SK-N-SH (cell line): ENCODE measurements at regions not wholly inside any gene's neighbourhood (a gene's known extent, or its start where the extent isn't known, plus 50 kb on each side); places are given as distances from the start of the nearest gene placed in this dataset.

Experiments
- CTCF ChIA-PET: fragments of 300-600, 350-600 bp; formaldehyde crosslinking; extraction: SDS; loops from one replicate; lab custom pipeline; 2021; lab: Yijun Ruan, JAX
- POLR2A ChIA-PET: fragments of 350-600 bp; sonication (Branson Sonifier 250); formaldehyde crosslinking; extraction: SDS; loops from one replicate; lab custom pipeline; 2020; ENCODE audit warnings: antibody characterized with exemption, inconsistent platforms; lab: Yijun Ruan, JAX
- DNase-seq: peaks from one replicate; pipeline ENCODE4 v3.0.0; 2012
- H2AFZ ChIP-seq: fragments of 200-600 bp; sonication (generic); 2 replicates; pipeline ENCODE4 v1.8.1; 2016; ENCODE audit warnings: antibody characterized with exemption, mild to moderate bottlenecking, low read depth
- H3F3A ChIP-seq: fragments of 200-600 bp; sonication (generic); replicated peaks from 2 replicates; pipeline ENCODE3; 2016; ENCODE audit warnings: antibody characterized with exemption, mild to moderate bottlenecking; ENCODE audit not compliant: insufficient read depth
- H3K27ac ChIP-seq, 2 experiments: fragments of 200-500 bp in 1 of 2; fragments of 200-600 bp in 1 of 2; sonication (Bioruptor generic) in 1 of 2; sonication (generic), shearing (Covaris generic) in 1 of 2; 2 replicates each; pipeline versions ENCODE4 v1.5.1 to v1.6.1; 2014 to 2016; ENCODE audit warnings: low read depth in 2 of 2, inconsistent platforms in 1 of 2, low read length in 1 of 2, mild to moderate bottlenecking in 1 of 2, mixed read lengths in 1 of 2
- H3K27me3 ChIP-seq: fragments of 200-600 bp; sonication (generic), shearing (Covaris generic); 2 replicates; pipeline ENCODE4 v1.6.1; 2016; ENCODE audit warnings: mixed run types; ENCODE audit not compliant: insufficient read depth
- H3K36me3 ChIP-seq, 2 experiments: fragments of 200-500 bp in 1 of 2; fragments of 200-600 bp in 1 of 2; sonication (Bioruptor generic) in 1 of 2; sonication (generic) in 1 of 2; replicated peaks in 1 of 2; 2 replicates each; pipeline versions ENCODE3 to v1.5.1; 2014 to 2016; ENCODE audit warnings: low read length in 1 of 2, mild to moderate bottlenecking in 1 of 2; ENCODE audit not compliant: insufficient read depth in 2 of 2, control insufficient read depth in 1 of 2
- H3K4me1 ChIP-seq, 2 experiments: fragments of 200-500 bp in 1 of 2; fragments of 200-600 bp in 1 of 2; sonication (Bioruptor generic) in 1 of 2; sonication (generic), shearing (Covaris generic) in 1 of 2; 2 replicates each; pipeline versions ENCODE4 v1.5.1 to v1.6.1; 2014 to 2016; ENCODE audit warnings: low read depth in 1 of 2, low read length in 1 of 2, mixed run types in 1 of 2; ENCODE audit not compliant: insufficient read depth in 2 of 2, control insufficient read depth in 1 of 2
- H3K4me2 ChIP-seq: fragments of 200-600 bp; sonication (generic), shearing (Covaris generic); 2 replicates; pipeline ENCODE4 v1.6.1; 2017; ENCODE audit warnings: mixed run types
- H3K4me3 ChIP-seq, 2 experiments: fragments of 200-500 bp in 1 of 2; fragments of 200-600 bp in 1 of 2; sonication (Bioruptor generic) in 1 of 2; sonication (generic), shearing (Covaris generic) in 1 of 2; 2 replicates each; pipeline versions ENCODE4 v1.5.1 to v1.8.1; 2014 to 2016; ENCODE audit warnings: low read depth in 2 of 2, inconsistent platforms in 1 of 2, low read length in 1 of 2, mild to moderate bottlenecking in 1 of 2, mixed read lengths in 1 of 2, moderate library complexity in 1 of 2
- H3K79me2 ChIP-seq: fragments of 200-600 bp; sonication (generic); 2 replicates; pipeline ENCODE4 v1.8.1; 2017; ENCODE audit warnings: mild to moderate bottlenecking; ENCODE audit not compliant: insufficient read depth
- H3K9ac ChIP-seq: fragments of 200-600 bp; sonication (generic); 2 replicates; pipeline ENCODE4 v1.6.1; 2017; ENCODE audit warnings: mixed run types
- H3K9me2 ChIP-seq: fragments of 200-600 bp; sonication (generic); 2 replicates; pipeline ENCODE4 v1.6.1; 2017; ENCODE audit warnings: mixed run types
- H3K9me3 ChIP-seq: fragments of 200-600 bp; sonication (generic); 2 replicates; pipeline ENCODE4 v1.6.1; 2017; ENCODE audit warnings: mixed run types, mild to moderate bottlenecking, moderate library complexity
- H4K20me1 ChIP-seq: fragments of 200-600 bp; sonication (generic); 2 replicates; pipeline ENCODE4 v1.6.1; 2017; ENCODE audit warnings: mild to moderate bottlenecking, mixed run types; ENCODE audit not compliant: insufficient read depth
- CHD2 ChIP-seq: fragments of 150-350 bp; IDR thresholded peaks from 2 replicates; pipeline ENCODE4 v1.6.1; 2018; ENCODE audit warnings: low read length; ENCODE audit not compliant: partially characterized antibody
- FOXM1 ChIP-seq: IDR thresholded peaks from 2 replicates; pipeline ENCODE4 v1.4.0; 2012; ENCODE audit warnings: low read depth, mild to moderate bottlenecking
- GABPA ChIP-seq: IDR thresholded peaks from 2 replicates; pipeline ENCODE4 v1.4.0; 2012; ENCODE audit warnings: low read depth, mild to moderate bottlenecking
- GATA2 ChIP-seq: sonication (generic); formaldehyde crosslinking; IDR thresholded peaks from 2 replicates; pipeline ENCODE4 v1.5.0; 2020; ENCODE audit warnings: mild to moderate bottlenecking, missing genetic modification reagents
- JUND ChIP-seq: IDR thresholded peaks from 2 replicates; pipeline ENCODE4 v1.4.0; 2012
- MAX ChIP-seq: IDR thresholded peaks from 2 replicates; pipeline ENCODE4 v1.4.0; 2012; ENCODE audit warnings: low read depth
- MEF2A ChIP-seq: IDR thresholded peaks from 2 replicates; pipeline ENCODE4 v1.4.0; 2012; ENCODE audit warnings: low read depth, borderline replicate concordance
- NFIC ChIP-seq: IDR thresholded peaks from 2 replicates; pipeline ENCODE4 v1.4.0; 2012; ENCODE audit warnings: borderline replicate concordance
- PBX3 ChIP-seq: IDR thresholded peaks from 2 replicates; pipeline ENCODE4; 2012
- REST ChIP-seq: IDR thresholded peaks from 2 replicates; pipeline ENCODE4 v1.6.1; 2012; ENCODE audit warnings: mild to moderate bottlenecking, low read depth, low read length, moderate library complexity
- SIN3A ChIP-seq: IDR thresholded peaks from 2 replicates; pipeline ENCODE4 v1.6.1; 2012; ENCODE audit warnings: low read depth, mild to moderate bottlenecking, low read length, moderate library complexity, borderline replicate concordance
- TAF1 ChIP-seq: IDR thresholded peaks from 2 replicates; pipeline ENCODE4 v1.6.1; 2012; ENCODE audit warnings: low read depth, mild to moderate bottlenecking, low read length, moderate library complexity, borderline replicate concordance
- USF1 ChIP-seq: IDR thresholded peaks from 2 replicates; pipeline ENCODE4 v1.4.0; 2012; ENCODE audit warnings: low read depth, borderline replicate concordance
- USF2 ChIP-seq: fragments of 150-350 bp; IDR thresholded peaks from 2 replicates; pipeline ENCODE4 v1.6.1; 2017; ENCODE audit warnings: antibody characterized with exemption, low read length, low read depth, borderline replicate concordance
- YY1 ChIP-seq: IDR thresholded peaks from 2 replicates; pipeline ENCODE4 v1.4.0; 2012; ENCODE audit warnings: low read depth, mild to moderate bottlenecking
- WGBS: methylation state at CpG from one replicate; pipeline ENCODE4 v1.1.6; 2017; ENCODE audit warnings: low lambda C conversion rate; 5-methylcytosine and 5-hydroxymethylcytosine counted together

GRCh38 chr4:103318327-103318726 lies 120.2 kb upstream of the CENPE start (continued):
- TF ChIP-seq MAX (no peak), SIN3A (no peak), TAF1 (no peak)

GRCh38 chr4:103308248-103308561 lies 110.1 kb upstream of the CENPE start:
- POLR2A ChIA-PET: no interaction called here
- Histone ChIP-seq H3K4me3 (no peak overlapping the region), H3F3A (no peaks in the 10 kb centered on the region), H4K20me1 (no peaks in the 10 kb centered on the region), H3K9me2 (no peaks in the 10 kb centered on the region), H3K27me3 (no peaks in the 10 kb centered on the region), H2AFZ (no peak overlapping the region), H3K4me1 (peaks cover 0 to 8% of the 10 kb centered on the region in 2 experiments; a peak in 1 of 4 replicates), H3K36me3 (no peaks in the 10 kb centered on the region), H3K79me2 (no peaks in the 10 kb centered on the region), H3K9ac (no peak overlapping the region), H3K27ac (no peak overlapping the region), H3K9me3 (no peaks in the 10 kb centered on the region), H3K4me2 (no peak overlapping the region)
- WGBS: 22% methylated on average over 5 of the region's 5 CpGs
- TF ChIP-seq NFIC (no peak), YY1 (no peak), SIN3A (no peak), MEF2A (no peak), CHD2 (no peak), USF1 (no peak), GABPA (no peak)
- DNase-seq: no peak
- CTCF ChIA-PET: interaction anchor here (1.0 kb wide), 1 partner anchor 130 kb away, joined by 3 read pairs; no protein-coding TSS in a partner anchor

GRCh38 chr4:103307453-103308247 lies 109.5 kb upstream of the CENPE start:
- no peaks in the 10 kb centered on the region for H3F3A ChIP-seq
- no peaks in the 10 kb centered on the region for H4K20me1 ChIP-seq
- peaks cover 0 to 8% of the 10 kb centered on the region in 2 experiments; a peak in 1 of 4 replicates for H3K4me1 ChIP-seq
- H3K4me2 ChIP-seq: no peak overlapping the region; the same call in 1 of the 2 replicates
- no peaks in the 10 kb centered on the region for H3K9me3 ChIP-seq
- peak; percentile 6 for DNase-seq
- no peak overlapping the region for H2AFZ ChIP-seq
- no peaks in the 10 kb centered on the region for H3K27me3 ChIP-seq
- H3K9ac ChIP-seq: no peak overlapping the region
- TF ChIP-seq USF2 (no peak), GATA2 (no peak), FOXM1 (no peak), JUND (no peak), PBX3 (no peak), REST (no peak)
- no peaks in the 10 kb centered on the region for H3K79me2 ChIP-seq
- no peak overlapping the region; a peak in 1 of 4 replicates for H3K4me3 ChIP-seq
- CTCF ChIA-PET: interaction anchor here (0.7 kb wide), 1 partner anchor 10 kb away, joined by 3 read pairs; no protein-coding TSS in a partner anchor
- 20% methylated on average over 8 of the region's 18 CpGs for WGBS
- POLR2A ChIA-PET: no interaction called here
- no peaks in the 10 kb centered on the region for H3K9me2 ChIP-seq
- H3K27ac ChIP-seq: no peak overlapping the region
- no peaks in the 10 kb centered on the region for H3K36me3 ChIP-seq
